Transverse colon (tissue), 4 donors: ENCODE measurements at regions not wholly inside any gene's neighbourhood (a gene's known extent, or its start where the extent isn't known, plus 50 kb on each side); places are given as distances from the start of the nearest gene placed in this dataset.

Experiments
- DNase-seq: peaks from one replicate; pipeline ENCODE4 v3.0.0-alpha.2; 2019
- H3K27ac ChIP-seq, 4 donors: fragments of 200-600 bp; sonication (generic); 2 replicates each; pipeline ENCODE4 v1.5.1; 2016 to 2018; ENCODE audit warnings: inconsistent platforms in 4 of 4
- H3K27me3 ChIP-seq: fragments of 200-600 bp; sonication (generic); 2 replicates; pipeline ENCODE4 v1.5.1; 2017; ENCODE audit warnings: inconsistent platforms
- H3K36me3 ChIP-seq, 4 donors: fragments of 200-600 bp; sonication (generic); 2 replicates each; pipeline ENCODE4 v1.5.1; 2017 to 2019; ENCODE audit warnings: inconsistent platforms in 4 of 4
- H3K4me1 ChIP-seq, 4 donors: fragments of 200-600 bp; sonication (generic); 2 replicates each; pipeline ENCODE4 v1.5.1; 2017 to 2020; ENCODE audit warnings: inconsistent platforms in 4 of 4
- H3K4me3 ChIP-seq, 4 donors: fragments of 200-600 bp; sonication (generic); 1 replicate in 1 of 4; 2 replicates in 3 of 4; pipeline versions ENCODE4 v1.5.1 to v1.6.1; 2017 to 2019; ENCODE audit warnings: inconsistent platforms in 4 of 4
- H3K9me3 ChIP-seq, 2 donors: fragments of 200-600 bp; sonication (generic); 2 replicates each; pipeline ENCODE4 v1.5.1; 2017 to 2019; ENCODE audit warnings: inconsistent platforms in 2 of 2
- CTCF ChIP-seq, 5 experiments: fragments of 200-600 bp in 3 of 5; fragments of 450-650 bp in 2 of 5; sonication (generic) in 3 of 5; IDR thresholded peaks; 1 replicate in 2 of 5; 2 replicates in 3 of 5; pipeline ENCODE4 v1.5.1; 2016 to 2017; ENCODE audit warnings: antibody characterized with exemption in 5 of 5, inconsistent platforms in 3 of 5, mild to moderate bottlenecking in 2 of 5, moderate library complexity in 1 of 5
- EP300 ChIP-seq: sonication (generic); formaldehyde crosslinking; IDR thresholded peaks from one replicate; pipeline ENCODE4 v1.6.1; 2017; ENCODE audit warnings: antibody characterized with exemption, low read depth
- POLR2A ChIP-seq: fragments of 450-650 bp; IDR thresholded peaks from one replicate; pipeline ENCODE4 v1.6.1; 2016; ENCODE audit warnings: antibody characterized with exemption, mild to moderate bottlenecking, moderate library complexity
- POLR2AphosphoS5 ChIP-seq, 3 donors: sonication (generic); formaldehyde crosslinking; IDR thresholded peaks; one replicate each; pipeline ENCODE4 v1.6.1; 2016; ENCODE audit warnings: antibody characterized with exemption in 3 of 3
- WGBS, 2 donors: methylation state at CpG; one replicate each; pipeline ENCODE4 v1.1.5; 2018; ENCODE audit warnings: low coverage in 1 of 2; 5-methylcytosine and 5-hydroxymethylcytosine counted together
- in situ Hi-C, 4 donors: fragments of 200-750 bp; cut with MboI; loops; one replicate each; pipeline versions ENCODE4 v1.15.0 to v1.15.1; 2017; ENCODE audit warnings: low sequenced_read_pairs in 3 of 4, low pct_ligation_motif_present in 1 of 4, low pct_unique_long_range_greater_than_20kb in 1 of 4
- intact Hi-C: fragments of 100-400 bp; cut with DNase I; formaldehyde crosslinking; loops from one replicate; pipeline ENCODE4 v1.15.1; 2023; ENCODE audit warnings: low total_unique reads

GRCh38 chr9:78130004-78130403, 98.4 kb upstream of the GNAQ start:
- H3K27ac ChIP-seq, result no peak overlapping the region
- 68 to 87% methylated on average over 5 to 6 of the region's 6 CpGs for WGBS, 2 donors
- no peak for DNase-seq

GRCh38 chr9:78127279-78128225, 95.9 kb upstream of the GNAQ start:
- intact Hi-C loops (no loop called here), in situ Hi-C loops (loop anchor here in 1 of 4 donors (25.0 kb wide), 1 partner anchor 665 kb away; no protein-coding TSS in a partner anchor)
- Histone ChIP-seq H3K4me3 (no peak overlapping the region), H3K9me3 (no peaks in the 10 kb centered on the region), H3K36me3 (no peaks in the 10 kb centered on the region), H3K4me1 (peaks cover 0 to 3% (median 0%) of the 10 kb centered on the region in 4 donors), H3K27me3 (peaks cover 7% of the 10 kb centered on the region), H3K27ac (no peak overlapping the region)
- WGBS, 2 donors, result 43 to 73% methylated on average over 4 to 5 of the region's 5 CpGs
- no peak for TF ChIP-seq POLR2A
- no peak for TF ChIP-seq CTCF (IDR thresholded peaks at IDR 0.05)
- TF ChIP-seq POLR2AphosphoS5 (IDR thresholded peaks at IDR 0.05), result no peak
- no peak for TF ChIP-seq EP300
- no peak for DNase-seq

More at GRCh38 chr9:78130004-78130403, 98.4 kb upstream of the GNAQ start:
- Histone ChIP-seq H3K4me3 (no peak overlapping the region), H3K4me1 (peaks cover 0 to 9% (median 0%) of the 10 kb centered on the region in 4 donors), H3K27me3 (peaks cover 7% of the 10 kb centered on the region), H3K36me3 (no peaks in the 10 kb centered on the region), H3K9me3 (no peaks in the 10 kb centered on the region)
- intact Hi-C loops (no loop called here), in situ Hi-C loops (loop anchor here in 1 of 4 donors (25.0 kb wide), 1 partner anchor 668 kb away; no protein-coding TSS in a partner anchor)
- no peak for TF ChIP-seq POLR2A
- no peak for TF ChIP-seq CTCF (IDR thresholded peaks at IDR 0.05)

GRCh38 chr9:78123808-78124207, 92.2 kb upstream of the GNAQ start:
- WGBS, 2 donors, result 33 to 56% methylated on average over 1 of the region's 1 CpG
- no peaks in the 10 kb centered on the region for H3K36me3 ChIP-seq
- H3K4me3 ChIP-seq, result no peak overlapping the region
- H3K27ac ChIP-seq, result no peak overlapping the region
- in situ Hi-C loops (no loop called here), intact Hi-C loops (no loop called here)
- no peaks in the 10 kb centered on the region for H3K9me3 ChIP-seq
- peaks cover 7% of the 10 kb centered on the region for H3K27me3 ChIP-seq
- H3K4me1 ChIP-seq, result peaks cover 0 to 24% (median 8%) of the 10 kb centered on the region in 4 donors
- DNase-seq, result no peak
- no peak for TF ChIP-seq EP300
- no peak for TF ChIP-seq POLR2AphosphoS5 (IDR thresholded peaks at IDR 0.05)
- TF ChIP-seq CTCF (IDR thresholded peaks at IDR 0.05), result no peak
- TF ChIP-seq POLR2A, result no peak

- in situ Hi-C loops, result no loop called here
- peaks cover 0 to 33% (median 10%) of the 10 kb centered on the region in 4 donors for H3K4me1 ChIP-seq
- TF ChIP-seq POLR2AphosphoS5 (IDR thresholded peaks at IDR 0.05) (no peak), POLR2A (no peak), EP300 (no peak), CTCF (IDR thresholded peaks at IDR 0.05) (no peak)
These were observed 91.0 kb upstream of the GNAQ start for GRCh38 chr9:78122631-78123030.

More at GRCh38 chr9:78122631-78123030, 91.0 kb upstream of the GNAQ start:
- 87 to 88% methylated on average over 5 of the region's 5 CpGs for WGBS, 2 donors
- Histone ChIP-seq H3K36me3 (no peaks in the 10 kb centered on the region), H3K9me3 (no peaks in the 10 kb centered on the region), H3K27ac (no peak overlapping the region), H3K4me3 (no peak overlapping the region), H3K27me3 (peaks cover 7% of the 10 kb centered on the region)
- intact Hi-C loops, result no loop called here
- no peak for DNase-seq
